ENCODE measurements at regions not wholly inside any gene's neighbourhood (a gene's known extent, or its start where the extent isn't known, plus 50 kb on each side); places are given as distances from the start of the nearest gene placed in this dataset.
"Not testable (repeated sequence)": the region's sequence is repeated elsewhere in the genome, so short reads cannot be mapped to it uniquely, and the experiment has no call there.

DNA sequence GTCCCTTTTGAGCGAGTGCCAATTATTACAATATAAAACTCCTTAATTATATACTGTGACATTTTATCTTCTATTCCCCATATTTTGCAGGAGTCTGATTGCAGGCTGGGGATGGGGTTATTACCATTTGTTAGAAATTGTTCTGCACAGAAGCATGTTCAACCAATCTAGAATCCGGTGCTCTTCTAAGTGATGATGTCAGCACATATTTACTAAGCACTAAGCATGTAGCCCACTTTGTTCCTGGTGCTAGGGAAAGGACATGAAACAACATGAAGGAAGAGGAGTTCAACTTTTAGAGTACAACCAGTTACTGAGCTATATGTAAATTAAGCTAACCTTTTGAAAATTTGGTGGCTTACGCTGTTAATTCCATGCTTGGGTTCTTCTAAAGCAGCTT, 52.8 kb upstream of the IL1RAPL2 start:
- DNase-seq (ENCODE audit: low read depth), result no peak

DNA sequence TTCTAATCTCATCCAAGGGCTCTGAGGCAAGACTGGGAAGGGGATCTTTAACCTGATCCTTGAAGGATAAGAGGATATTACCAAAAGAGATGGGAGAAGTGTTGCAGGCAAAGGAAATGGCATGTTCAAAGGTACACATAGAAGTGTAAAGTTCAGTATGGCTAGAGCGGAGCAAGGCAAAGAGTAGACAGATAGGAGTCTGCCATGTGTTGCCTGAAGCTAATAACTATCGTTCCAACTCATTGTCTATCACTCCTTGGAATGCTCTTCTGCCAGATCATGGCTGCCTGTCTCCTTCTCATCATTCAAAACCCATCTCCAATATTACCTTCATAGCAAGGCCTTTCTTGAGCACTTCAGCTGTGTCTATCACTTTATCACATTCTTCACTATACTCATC, 55.2 kb upstream of the IL1RAPL2 start:
- no peak for DNase-seq (ENCODE audit: low read depth)

DNA sequence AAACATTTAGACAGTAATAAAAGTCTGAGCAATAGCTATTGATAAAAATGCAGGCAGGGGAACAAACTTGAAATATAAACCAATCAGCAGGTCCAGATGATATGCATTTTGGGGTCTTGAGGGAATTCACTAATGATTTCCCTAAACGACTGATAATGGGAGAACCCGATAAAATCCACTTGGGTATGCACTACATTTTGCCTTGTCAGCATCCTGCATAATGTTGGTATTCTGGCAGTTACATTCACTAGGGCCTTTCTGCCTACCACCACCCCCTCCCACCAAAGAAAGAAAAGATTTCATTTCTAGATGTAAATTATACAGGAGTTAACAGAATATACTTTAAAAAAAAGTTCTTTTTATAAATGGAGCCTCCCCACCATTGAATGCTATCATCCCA, 63.5 kb upstream of the IL1RAPL2 start:
- no peak for DNase-seq (ENCODE audit: low read depth)

DNA sequence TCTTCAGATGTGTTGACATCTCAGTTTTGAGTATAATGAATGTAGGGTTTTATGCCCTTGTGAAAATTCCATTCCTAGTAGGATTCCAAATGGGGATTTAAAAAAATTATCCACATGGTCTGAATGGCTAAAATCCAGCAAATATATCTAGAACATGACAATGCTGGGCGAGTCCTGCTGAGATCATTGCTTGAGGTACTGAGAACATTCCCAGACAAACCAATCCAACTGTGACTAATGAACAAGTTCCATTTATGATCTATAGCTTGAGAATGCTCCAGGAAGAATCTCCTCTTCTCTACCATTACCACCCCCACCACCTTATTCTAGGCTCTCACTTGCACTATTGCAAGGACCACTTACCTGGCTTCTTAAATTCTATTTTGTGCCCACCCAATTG, 77.2 kb upstream of the IL1RAPL2 start:
- DNase-seq (ENCODE audit: low read depth), result no peak

DNA sequence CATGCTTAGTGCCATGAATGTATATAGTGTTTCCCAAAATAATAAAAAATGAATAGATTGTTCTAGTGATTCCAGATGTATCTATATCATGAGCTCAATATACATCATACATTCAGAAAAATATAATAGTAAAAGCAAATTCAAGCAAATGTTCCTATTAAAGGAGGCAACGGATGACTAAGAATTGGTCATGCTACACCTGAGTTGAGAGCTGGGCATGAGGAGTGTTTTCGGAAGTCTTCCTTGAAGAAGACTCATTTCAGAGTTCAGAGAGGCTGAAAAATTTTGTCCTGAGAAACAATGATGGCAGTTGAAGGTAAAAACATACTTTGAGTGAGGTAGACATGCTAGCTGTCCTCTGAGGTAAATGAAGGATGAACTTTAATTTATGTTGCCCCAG, 79.3 kb upstream of the IL1RAPL2 start:
- DNase-seq (ENCODE audit: low read depth), result no peak

DNA sequence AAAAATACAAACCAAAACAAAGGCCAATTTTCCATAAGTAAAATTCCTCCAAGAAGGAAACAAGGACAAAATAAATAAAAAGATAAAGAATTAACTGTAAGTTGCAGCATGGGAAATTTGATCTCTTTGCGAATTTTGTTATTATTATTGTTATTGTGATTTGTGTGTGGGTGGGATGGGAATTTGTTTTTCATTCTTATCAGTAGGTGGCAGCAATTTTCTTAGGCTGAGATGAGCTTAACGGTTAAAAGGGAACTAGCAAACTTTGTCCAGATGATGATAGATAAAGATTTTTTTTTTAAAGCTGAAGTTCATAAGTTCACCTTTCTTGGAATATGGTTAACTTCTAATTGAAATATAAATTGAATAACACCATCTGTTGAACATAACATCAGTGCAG, 83.2 kb upstream of the IL1RAPL2 start:
- DNase-seq (ENCODE audit: low read depth), result peak; percentile 0

DNA sequence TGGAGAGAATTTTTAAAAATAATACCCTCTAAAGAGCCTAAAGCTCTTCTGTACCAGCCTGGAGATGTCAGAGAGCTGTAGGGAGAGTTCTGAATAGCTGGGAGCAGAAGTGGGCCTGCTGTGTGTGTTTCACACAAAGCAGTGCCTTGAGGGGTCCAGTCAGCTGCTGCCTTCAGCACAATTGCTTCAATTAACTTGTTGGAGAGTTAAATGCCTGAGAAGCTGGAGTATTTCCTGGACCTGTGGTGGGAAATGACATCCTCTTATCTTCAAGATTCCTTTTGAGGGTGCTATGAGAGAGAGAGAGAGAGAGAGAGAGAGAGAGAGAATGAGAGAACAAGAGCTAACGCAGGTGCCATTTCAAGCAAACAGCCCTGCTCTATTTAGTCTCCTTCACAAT, 96.2 kb upstream of the IL1RAPL2 start:
- no peak for DNase-seq (ENCODE audit: low read depth)

DNA sequence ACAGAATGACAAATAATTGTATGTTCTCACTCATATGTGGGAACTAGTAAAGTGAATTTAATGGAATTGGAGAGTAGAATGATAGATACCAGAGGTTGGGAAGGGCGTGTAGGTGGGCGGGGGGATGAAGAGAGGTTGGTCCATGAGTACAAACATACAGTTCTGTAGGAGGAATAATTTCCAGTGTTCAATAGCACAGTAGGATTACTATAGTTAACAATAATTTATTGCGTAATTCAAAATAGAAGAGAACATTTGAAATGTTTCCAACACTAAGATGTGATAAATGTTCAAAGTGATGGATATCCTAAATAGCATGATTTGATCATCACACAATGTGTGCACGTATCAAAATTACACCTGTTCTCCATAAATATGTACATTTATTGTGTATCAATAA, 106.2 kb upstream of the IL1RAPL2 start:
- DNase-seq (ENCODE audit: low read depth), result no peak

DNA sequence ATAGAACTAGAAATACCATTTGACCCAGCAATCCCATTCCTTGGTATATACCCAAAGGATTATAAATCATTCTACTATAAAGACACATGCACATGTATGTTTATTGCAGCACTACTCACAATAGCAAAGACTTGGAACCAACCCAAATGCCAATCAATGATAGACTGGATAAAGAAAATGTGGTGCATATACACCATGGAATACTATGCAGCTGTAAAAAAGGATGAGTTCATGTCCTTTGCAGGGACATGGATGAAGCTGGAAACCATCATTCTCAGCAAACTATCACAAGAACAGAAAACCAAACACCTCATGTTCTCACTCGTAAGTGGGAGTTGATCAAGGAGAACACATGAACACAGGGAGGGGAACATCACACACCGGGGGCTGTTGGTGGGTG, 108.9 kb upstream of the IL1RAPL2 start:
- not testable (repeated sequence) for DNase-seq (ENCODE audit: low read depth)

DNA sequence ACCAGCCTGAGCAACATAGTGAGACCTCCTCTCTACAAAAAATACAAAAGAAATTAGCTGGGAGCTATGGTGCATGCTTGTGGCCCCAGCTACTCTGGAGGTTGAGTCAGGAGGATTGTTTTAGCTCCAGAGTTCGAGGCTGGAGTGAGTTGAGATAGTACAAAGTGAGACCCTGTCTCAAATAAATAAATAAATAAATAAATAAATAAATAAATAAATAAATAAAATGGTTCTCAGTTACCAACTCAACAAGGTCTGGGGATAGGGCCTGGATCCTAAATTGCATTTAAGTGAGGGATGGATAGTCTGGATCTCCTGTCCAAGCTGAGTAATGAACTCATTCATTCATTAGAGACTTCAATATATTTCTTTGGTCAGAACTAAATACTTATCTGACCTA, 115.7 kb upstream of the IL1RAPL2 start:
- DNase-seq (ENCODE audit: low read depth), result no peak

DNA sequence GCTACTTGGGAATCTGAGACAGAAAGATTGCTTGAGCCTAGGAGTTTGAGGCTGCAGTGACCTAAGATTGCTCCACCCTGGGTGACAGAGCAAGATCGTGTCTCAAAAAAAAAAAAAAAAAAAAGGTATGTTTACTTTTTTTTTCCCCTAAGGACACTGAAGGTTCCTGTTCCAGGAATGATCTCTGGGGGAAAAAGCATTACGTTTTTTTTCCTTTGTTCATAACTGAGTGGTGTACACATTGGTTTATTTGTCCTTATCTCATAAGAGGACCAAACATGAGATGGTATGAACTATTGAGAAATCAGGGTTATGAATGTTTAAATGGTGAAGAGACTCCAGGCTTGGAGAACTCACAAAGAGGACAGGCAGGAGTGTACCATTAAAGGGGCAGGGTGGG, 120.4 kb upstream of the IL1RAPL2 start:
- DNase-seq (ENCODE audit: low read depth), result no peak

DNA sequence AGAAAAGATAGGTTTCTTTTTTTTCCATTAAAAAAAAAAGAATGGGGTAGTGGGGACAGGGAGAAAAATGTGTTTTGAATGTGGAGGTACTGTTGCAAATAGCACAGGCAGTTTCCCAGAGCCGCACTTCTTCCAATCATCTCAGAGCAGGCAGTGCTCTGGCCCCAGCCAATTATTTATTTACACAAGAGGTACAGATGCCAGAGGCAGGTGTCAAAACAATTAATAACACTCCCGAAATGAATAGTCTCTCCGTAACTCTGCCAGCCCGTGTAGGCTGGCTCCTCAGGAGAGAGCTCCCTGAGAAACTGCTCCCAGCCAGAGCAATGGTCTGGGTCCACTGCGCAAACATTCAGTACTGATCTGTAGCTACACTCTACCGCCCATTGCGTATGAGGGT, 130.8 kb upstream of the IL1RAPL2 start:
- no peak for DNase-seq (ENCODE audit: low read depth)

DNA sequence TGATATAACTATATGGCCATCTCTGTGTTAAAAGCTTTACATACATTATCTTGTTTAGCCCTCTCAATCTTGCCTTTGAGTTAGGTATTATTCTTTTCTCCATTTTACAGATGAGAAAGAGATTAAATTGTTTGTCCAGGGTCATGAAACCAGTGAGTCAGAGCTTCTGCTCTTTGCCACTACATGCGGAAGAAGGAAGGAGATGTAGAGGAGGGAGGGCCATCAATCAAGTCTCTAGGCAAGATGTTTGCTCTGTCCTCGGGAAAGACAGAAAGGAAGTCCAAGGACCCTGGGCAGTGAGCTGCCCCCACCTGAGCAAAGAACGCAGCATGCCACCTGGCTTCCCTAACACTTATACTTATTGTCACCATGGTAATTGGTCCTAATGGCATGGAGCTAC, 133.7 kb upstream of the IL1RAPL2 start:
- no peak for DNase-seq (ENCODE audit: low read depth)

DNA sequence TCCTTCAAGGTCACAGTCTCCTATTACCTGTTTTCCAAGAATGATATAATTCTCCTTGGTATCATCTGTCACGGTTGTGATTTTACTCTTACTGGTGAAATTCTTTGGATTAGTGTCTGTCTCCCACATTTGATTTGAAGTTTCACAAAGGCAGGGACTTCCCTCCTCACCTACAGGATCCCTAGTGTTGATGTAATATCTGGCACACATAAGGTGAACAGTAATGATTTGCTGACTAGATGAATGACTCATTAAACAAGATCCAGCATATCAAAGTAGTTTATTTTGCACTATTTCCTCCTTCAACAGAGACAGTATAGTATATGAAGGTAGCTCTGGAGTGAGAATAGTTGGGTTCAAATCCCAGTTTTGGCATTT, 135.3 kb upstream of the IL1RAPL2 start:
- no peak for DNase-seq (ENCODE audit: low read depth)

DNA sequence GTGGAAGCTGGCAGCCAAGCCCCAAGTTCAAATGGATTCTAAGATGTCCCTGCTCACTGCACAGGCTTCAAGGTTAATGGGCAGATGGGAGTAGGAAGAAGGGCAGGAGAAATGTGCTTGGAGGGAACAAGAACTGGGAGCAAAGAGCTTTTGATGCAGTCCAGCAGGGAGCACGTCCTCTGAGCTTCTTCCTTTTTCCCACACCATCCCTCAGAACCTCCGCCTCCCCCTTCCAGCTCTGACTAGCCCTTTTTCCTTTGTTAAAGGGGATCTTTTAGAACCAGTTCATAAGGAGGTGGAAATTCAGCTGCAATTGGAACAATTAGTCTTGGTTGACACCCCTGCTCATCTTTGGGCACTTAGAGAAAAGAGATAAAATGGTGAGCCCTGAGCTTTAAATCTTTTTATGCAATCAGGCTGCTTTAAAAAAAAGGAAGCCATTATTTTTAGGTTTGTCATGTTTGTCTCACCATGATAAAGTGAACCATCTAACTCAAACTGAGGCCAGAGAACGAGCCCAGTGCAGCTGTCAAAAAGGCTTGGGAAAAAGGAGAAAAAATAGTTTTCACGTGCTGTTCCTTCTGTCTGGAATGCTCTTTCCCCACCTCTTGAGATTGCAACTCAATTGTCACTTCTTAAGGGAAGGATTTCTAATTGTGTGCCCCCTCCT, 135.8 kb upstream of the IL1RAPL2 start:
- DNase-seq (ENCODE audit: low read depth), result no peak

DNA sequence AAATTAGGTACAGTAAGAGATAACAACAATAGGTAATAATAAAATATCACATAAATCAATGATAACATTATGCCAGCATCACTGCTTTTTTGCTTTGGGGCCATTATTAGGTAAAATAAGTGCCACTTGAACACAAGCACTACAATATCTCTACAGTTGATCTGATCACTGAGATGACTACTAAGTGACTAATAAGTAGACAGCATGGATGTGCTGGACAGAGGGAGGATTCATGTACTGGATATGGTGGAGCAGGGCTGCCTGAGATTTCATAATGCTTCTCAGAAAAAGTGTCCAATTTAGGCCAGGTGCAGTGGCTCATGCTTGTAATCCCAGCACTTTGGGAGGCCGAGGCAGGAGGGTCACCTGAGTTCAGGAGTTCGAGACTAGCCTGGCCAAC, 137.8 kb upstream of the IL1RAPL2 start:
- no peak for DNase-seq (ENCODE audit: low read depth)

DNA sequence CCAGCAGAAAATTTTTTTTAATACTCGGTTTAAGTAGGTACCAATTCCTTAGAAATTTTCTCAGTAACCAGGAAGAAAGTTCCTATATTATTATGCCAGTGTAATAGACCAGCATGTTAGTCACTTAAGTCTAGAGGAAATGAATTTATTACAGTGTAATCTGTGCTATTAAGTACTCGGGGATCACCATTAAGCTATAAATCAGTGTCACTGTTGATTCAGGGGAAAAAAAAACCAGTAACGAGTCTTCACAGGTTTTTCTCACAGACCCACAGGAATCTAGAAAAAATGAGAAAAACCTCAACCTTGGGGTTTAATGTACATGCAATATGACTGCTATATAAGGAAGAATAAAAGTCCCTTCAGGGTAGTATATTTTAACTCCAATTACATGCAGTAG, 138.3 kb upstream of the IL1RAPL2 start:
- DNase-seq (ENCODE audit: low read depth), result no peak

DNA sequence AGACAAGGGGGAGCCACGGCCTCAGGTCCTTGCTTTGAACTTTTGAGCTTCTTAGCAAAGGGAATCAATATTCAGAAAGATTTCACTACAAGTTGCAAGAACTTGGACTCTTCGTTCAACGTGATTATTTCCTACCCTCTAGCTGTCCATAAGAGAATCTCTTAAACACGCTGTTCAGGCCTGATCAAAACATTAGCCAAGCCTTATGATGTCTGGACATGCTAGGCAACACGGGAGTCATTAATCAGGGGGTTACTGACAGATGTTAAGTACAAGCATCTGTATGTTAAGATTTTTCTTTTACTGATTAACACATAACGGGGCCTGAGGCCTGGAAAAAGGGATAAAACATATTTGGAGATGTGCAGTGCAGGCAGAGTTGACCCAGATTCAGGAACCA, 138.9 kb upstream of the IL1RAPL2 start:
- DNase-seq (ENCODE audit: low read depth), result no peak

DNA sequence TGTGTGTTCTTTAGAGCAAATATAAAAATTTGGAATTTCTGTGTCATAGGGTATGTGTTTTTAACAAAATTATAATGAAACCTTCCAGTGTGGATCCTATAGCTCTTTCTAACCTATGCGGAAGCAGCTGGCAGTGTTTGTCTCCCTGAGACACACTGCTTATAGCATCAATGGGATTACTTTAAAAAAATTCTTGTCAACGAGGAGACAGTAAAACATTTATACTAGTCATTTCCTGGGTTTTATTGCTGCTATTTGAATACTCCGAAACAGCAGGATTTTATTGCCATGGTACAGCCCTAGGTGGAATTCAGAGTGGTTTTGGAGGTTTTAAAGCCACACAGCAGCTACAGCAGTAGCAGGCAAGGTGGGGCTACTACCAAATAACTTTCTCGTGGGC, 145.1 kb upstream of the IL1RAPL2 start:
- DNase-seq (ENCODE audit: low read depth), result no peak

DNA sequence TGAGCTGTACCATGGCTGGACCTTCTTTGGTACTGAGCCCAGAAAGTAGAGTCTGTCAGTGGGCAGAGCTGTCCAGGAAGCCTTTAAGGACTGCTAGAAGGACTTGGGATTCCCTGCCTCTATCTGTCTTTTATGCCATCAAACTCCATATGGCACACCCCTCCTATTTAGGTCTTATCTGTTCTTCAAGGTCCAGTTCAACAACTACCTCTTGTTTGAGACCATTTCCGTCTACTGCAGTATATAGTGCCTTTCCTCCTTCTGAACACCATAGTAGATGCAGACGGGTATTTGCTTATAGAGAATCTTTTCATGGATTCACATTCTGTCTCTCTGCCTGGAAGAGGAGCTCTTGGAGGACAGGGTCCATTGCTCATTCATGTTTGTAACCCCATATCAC, 146.1 kb upstream of the IL1RAPL2 start:
- no peak for DNase-seq (ENCODE audit: low read depth)

DNA sequence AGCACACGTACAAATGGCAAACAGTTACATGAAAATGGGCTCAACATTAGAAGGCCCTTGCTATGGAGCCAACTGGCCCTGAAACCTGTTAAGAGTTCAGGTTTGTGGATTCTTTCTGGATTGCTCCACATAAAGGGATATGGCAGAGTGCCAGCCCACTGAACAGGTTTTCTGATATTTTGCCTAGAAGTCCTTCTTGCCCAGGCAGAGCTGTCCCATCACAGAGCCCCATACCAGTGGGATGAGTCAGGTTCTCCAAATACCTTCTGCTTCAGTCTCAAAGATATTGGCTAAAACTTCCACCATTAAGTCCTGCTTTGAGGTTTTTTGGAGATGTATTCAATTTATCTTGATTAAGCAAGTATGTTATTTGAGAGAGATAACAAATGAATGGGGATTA, 146.8 kb upstream of the IL1RAPL2 start:
- DNase-seq (ENCODE audit: low read depth), result no peak

DNA sequence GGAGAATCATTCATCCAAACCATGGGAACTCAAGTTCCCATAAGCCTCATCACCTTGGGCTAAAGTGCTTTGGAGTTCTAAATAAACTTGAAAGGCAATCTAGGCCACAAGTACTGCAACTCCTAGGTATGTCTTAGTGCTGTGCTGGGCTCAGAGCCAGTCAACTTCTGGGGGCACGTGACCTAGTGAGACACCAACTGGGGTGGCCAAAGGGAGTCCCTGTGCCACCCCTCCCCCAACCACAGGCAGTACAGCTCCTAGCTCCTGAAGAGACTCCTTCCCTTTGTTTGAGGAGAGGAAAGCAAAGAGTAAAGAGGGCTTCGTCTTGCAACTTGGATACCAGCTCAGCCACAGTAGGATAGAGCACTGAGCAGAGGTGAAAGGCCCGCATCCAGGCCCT, 154.2 kb upstream of the IL1RAPL2 start:
- no peak for DNase-seq (ENCODE audit: low read depth)

DNA sequence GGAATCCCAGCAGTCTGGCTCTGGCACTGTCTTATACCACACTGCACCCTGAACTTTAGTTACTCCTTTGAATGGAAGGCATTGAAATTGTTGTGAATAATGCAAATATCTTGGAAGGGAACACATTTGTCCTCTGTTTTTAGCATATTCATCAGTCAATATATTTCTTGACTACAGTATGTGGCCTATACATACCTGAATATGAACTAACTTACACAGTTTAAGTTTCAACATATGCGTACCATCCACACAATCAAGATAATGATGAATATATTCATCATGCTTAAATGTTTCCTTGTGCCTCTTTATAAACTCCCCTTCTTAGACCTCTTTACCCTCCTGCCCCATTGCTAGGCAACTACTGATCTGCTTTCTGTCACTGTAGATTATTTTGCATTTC, 145.7 kb upstream of the ESX1 start:
- DNase-seq (ENCODE audit: low read depth), result no peak

DNA sequence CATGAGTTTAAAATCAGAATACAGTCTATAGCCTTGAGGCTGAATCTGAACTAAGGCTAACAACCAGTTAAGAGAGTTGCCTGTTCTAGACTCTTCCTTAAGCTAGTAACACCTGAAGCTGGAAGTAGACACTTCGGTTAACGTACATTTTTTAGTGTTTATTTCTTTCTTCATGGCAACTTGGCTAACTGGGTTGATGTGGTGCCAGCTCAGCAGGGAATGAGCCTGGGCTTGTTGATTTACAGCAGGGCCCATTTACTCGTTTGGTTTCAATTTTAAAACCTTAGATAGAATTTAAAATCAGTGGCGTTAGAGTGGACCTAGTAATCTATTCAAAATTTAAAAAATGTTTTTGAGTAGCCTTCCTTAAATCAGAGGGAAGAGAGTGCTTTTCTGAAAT, 137.6 kb upstream of the ESX1 start:
- no peak for DNase-seq (ENCODE audit: low read depth)

DNA sequence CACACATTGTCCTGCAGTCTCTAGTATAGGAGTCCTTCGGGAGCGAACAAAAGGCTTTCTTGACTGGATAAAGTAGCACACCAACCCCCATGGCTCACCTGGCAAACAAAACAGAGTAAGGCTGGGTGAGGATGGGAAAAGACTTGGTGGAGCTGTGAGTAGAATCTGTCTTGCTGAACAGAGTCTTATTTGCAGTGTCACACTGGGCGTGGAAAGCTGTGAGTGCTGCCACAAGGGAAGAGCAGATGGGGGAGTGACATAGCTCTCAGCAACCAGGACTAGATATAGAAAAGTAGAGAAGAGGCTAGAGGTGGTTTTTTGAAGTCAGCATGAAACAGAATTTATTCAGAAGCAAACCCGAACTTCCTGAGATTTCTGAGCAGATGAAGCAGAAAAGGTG, 137.2 kb upstream of the ESX1 start:
- no peak for DNase-seq (ENCODE audit: low read depth)

Data from GM04504 (cell line).